Frontal cortex (tissue), 4 donors: ENCODE measurements at regions not wholly inside any gene's neighbourhood (a gene's known extent, or its start where the extent isn't known, plus 50 kb on each side); places are given as distances from the start of the nearest gene placed in this dataset. TPM values are rescaled to one million over a fixed set of nuclear protein-coding genes. Genes with fewer than 3 reads are reported as not detected.
"Not testable (repeated sequence)": the region's sequence is repeated elsewhere in the genome, so short reads cannot be mapped to it uniquely, and the experiment has no call there.

ENCODE experiments used
- DNase-seq, 2 donors: peaks; one replicate each; pipeline ENCODE4 v3.0.0; 2012; ENCODE audit warnings: low spot score in 2 of 2
- FAIRE-seq: peaks from 2 replicates; lab custom pipeline; 2012; peaks lifted over from hg19 to GRCh38; lab: Jason Lieb, UNC
- small RNA-seq: library from RNA; depleted of rRNA; stranded (forward); fragments of <200 nt; gene quantifications from one replicate; pipeline ENCODE3, GENCODE V24; 2014
- donor health status: control.
- donor health status: control.
- donor health status: control.

DNA sequence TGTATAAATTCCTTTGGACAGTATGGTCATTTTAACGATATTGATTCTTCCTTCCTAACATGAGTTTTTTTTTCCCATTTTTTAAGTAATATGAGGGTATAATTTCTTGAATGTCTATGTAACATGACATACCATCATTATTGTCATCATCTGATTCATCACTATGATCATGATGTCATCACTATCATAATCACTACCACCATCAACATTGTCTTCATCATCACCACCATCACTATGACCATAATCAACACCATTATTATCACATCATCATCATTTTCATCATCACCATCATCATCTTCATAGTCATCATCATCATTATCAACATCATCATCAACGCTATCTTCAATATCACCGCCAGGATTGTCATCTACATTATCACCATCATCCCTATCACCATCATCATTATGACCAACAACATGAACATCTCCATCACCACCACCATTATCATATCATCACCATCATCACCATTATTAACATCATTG is 1377.2 kb downstream of the CDY2B start:
- no peak for FAIRE-seq
- no peak for DNase-seq

DNA sequence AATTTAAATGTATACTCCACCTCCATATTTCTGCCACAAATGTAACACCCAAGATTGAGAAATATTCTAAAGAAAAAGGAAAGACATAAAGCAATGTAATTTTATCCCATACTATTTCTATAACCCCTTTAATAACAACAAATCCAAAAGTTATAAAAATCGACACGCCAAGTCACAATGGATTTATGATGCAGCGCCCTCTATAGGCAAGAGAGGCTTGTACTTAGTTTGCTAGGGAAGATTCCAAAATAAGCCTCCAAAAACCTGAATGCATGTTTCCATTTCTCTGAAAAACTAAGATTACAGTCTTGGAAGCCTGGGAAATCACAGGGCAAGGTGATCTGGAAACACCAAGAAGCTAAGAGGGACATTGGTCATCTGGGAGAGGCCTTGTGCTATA is 1389.3 kb downstream of the CDY2B start:
- DNase-seq, result no peak
- no peak for FAIRE-seq

GRCh38 chrY:16486696-16487215 is 1393.3 kb downstream of the CDY2B start:
- no peak for FAIRE-seq
- no peak for DNase-seq

DNA sequence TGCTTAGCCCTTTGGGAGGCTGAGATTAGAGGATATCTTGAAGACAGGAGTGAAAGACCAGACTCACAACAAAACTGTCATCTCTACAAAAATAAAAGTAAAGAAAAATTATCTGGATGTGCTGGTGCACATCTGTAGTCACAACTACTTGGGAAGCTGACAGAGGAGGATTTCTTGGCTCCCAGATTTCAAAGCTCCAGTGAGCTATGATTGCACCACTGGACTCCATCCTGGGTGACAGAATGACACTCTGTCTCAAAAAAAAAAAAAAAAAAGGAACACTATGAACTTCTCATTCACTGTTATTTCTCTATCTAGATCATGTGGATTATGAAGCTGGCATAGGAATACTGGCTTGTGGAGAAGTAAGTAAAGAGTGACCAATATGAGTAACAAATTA is 1400.0 kb downstream of the CDY2B start:
- FAIRE-seq (no peak), DNase-seq (no peak)

DNA sequence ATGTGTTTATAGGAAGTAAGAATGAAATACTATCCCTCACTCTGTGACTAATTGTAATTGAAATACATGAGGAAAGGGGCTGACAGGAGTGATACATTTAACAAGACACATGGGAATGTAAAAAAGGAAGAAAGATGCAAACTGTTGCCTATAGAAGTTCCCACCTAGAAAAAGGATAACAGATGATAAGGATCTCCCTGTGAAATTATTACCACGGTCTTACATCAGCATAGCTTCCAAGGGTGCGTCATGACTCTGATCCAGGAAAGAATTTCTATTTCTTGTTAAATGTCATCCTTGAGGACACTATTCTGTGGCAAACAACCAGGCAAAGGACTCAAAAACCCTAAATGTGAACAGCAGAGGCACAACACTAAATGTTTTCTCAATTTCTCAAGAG is 1406.0 kb downstream of the CDY2B start:
- FAIRE-seq, result no peak
- no peak for DNase-seq

DNA sequence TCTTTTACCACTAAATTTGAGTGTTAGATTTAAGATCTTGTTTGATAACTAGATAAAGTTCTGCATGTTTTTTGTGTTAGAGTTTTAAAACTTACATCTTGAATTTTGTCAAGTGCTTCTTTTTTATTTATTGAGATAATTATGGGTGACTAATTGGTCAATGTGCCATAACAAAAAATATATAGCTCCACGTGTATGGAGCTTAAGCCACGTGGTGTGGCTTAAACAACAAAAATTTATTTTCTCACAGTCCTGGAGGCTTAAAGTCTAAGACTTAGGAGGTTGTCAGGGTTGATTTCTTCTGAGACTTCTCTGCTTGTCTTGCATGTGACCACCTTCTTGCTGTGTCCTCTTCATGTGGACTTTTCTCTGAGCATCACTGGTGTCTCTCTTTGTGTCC is 1425.2 kb downstream of the CDY2B start:
- DNase-seq, result no peak
- no peak for FAIRE-seq

DNA sequence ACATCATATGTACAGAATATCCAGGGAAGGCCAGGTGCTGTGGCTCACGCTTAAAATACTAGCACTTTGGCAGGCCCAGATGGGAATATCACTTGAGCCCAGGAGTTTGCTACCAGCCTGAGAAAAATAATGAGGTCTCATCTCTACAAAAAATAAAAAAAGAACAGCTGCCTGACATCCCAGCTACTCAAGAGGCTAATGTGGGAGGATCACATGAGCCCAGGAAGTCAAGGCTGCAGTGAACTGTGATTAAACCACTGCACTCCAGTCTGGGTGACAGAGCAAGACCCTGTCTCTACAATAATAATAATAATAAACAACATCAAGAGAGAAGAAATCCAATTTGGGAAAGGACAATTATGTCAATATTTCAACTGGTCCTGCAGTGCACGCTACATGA is 1433.9 kb downstream of the CDY2B start:
- DNase-seq (no peak), FAIRE-seq (no peak)

GRCh38 chrY:16409206-16409923 is 1470.7 kb downstream of the CDY2B start:
- not testable (repeated sequence) for DNase-seq, FAIRE-seq

DNA sequence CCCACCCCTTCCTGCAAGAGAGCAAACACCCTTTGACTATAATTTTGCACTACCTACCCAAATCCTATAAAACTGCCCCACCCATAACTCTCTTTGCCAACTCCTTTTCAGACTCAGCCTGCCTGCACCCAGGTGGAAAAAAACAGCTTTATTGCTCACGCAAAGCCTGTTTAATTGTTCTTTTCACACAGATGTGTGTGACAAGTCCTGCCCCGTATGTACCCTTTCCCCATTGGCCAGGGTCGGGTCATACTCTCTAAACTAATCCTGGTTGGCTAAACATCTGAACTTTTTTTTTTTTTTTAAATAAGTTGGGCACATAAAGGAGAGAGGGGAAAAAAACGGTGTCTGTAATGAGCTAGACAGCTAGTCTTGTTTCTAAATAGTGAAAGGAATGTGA is 1500.6 kb downstream of the CDY2B start:
- FAIRE-seq, DNase-seq: not testable (repeated sequence)

- DNase-seq, FAIRE-seq: not testable (repeated sequence)
Measured at GRCh38 chrY:16341592-16341991, 1538.4 kb downstream of the CDY2B start.

DNA sequence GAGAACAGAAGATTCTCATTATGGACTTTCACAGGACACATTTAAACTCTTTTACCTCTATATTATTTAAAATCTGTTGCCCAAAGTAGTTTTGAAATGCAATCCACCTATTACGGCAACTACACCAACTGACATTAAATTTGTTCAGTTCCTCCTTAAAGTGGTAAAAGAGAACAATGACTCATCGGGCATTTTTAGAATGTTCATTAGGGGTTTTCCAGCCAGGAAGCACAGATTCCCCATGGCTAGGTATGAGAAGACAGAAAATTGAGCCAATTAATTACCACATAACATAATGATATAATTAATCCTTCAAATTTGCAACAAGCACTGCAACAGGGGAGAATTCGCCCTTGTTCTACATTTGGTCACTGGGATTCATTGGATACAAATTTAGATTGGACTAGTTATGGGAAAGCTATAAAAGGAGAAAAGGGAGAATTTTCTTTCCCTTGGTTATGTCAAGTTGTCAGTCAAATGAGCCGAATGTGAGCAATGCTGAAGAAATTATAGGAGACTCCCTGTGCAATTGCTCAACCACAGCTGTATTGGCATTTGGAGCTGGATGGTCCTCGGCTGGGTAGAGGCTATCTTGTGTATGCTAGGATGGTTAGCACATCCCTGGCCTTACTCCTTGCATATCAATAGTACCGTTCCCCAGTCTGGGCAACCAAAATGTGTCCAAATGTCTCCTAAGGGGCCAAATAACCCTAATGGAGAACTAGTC is 1549.8 kb downstream of the CDY2B start:
- FAIRE-seq, DNase-seq: not testable (repeated sequence)

DNA sequence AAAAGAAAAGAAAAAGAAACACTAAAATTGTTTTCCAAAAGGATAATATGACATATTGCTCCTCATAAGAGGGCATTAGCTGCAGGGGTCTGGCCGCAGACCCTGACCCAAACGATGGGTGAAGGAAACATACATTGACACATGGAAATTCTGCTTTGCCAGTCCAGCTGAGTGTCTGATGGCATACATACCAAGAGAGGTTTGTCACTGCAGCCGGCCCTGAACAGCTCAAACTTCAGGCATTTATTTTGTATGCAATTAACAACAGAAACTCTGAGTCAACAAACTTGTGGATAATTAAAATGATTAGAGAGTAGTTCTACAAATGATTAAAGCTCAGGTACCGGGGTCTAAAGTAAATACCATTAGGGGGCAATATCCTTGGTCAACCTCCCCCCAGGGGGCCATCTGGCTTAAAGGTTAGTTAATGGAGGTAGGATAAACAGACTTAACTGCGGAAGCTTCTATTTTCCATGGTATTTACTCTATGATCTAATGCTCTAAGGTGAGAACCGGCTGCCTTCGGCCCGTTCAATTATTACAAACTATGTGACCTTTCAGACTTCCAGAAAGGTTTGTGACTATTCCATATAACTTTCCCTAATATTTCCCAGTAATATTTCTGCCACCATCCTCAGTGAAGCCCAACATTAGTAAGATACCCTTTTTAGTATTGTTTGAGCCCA is 1550.7 kb downstream of the CDY2B start:
- not testable (repeated sequence) for DNase-seq, FAIRE-seq

Small RNA genes lying in the stretch of these regions (small RNA-seq; reads per million reads assigned to genes)
- not detected for gene RNU6-184P
